WI38 (cell line): ENCODE measurements at regions not wholly inside any gene's neighbourhood (a gene's known extent, or its start where the extent isn't known, plus 50 kb on each side); places are given as distances from the start of the nearest gene placed in this dataset.
"Not testable (repeated sequence)": the region's sequence is repeated elsewhere in the genome, so short reads cannot be mapped to it uniquely, and the experiment has no call there.

Experiments
- H3K4me3 ChIP-seq: 2 replicates; pipeline ENCODE4 v1.5.1; 2011; ENCODE audit warnings: low read depth, mild to moderate bottlenecking, control low read depth, low read length
- TF ChIP-seq, protein P1 (sequence below): IDR thresholded peaks from 2 replicates; pipeline ENCODE4 v1.5.1; 2012; ENCODE audit warnings: low read depth, mild to moderate bottlenecking, control low read depth, low read length

DNA sequence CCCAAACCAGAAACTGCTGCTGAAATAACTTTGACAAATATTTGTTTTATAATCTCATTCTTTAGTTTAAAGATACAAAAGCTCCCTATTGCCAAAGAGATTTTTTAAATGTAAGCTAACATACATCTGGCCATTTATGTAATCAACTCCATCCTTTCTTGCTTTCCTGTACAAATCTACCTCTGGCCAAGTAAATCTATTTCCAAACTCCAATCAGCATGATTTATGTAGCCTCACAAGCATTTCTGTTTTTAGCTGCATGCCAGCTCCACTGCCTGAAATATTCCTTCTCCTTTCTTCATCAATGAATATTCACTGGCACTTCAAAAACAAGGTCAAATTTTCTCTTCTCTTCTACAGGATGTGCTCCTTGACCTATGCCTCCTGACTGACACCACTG, 80.0 kb downstream of the SHOX2 start:
- TF ChIP-seq, protein P1, sequence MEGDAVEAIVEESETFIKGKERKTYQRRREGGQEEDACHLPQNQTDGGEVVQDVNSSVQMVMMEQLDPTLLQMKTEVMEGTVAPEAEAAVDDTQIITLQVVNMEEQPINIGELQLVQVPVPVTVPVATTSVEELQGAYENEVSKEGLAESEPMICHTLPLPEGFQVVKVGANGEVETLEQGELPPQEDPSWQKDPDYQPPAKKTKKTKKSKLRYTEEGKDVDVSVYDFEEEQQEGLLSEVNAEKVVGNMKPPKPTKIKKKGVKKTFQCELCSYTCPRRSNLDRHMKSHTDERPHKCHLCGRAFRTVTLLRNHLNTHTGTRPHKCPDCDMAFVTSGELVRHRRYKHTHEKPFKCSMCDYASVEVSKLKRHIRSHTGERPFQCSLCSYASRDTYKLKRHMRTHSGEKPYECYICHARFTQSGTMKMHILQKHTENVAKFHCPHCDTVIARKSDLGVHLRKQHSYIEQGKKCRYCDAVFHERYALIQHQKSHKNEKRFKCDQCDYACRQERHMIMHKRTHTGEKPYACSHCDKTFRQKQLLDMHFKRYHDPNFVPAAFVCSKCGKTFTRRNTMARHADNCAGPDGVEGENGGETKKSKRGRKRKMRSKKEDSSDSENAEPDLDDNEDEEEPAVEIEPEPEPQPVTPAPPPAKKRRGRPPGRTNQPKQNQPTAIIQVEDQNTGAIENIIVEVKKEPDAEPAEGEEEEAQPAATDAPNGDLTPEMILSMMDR = no peak
- H3K4me3 ChIP-seq = no peak overlapping the region

- not testable (repeated sequence) for H3K4me3 ChIP-seq
Observed at GRCh38 chr3:158019897-158020296, 86.3 kb downstream of the SHOX2 start.

- TF ChIP-seq, protein P1 = no peak
- H3K4me3 ChIP-seq = no peak overlapping the region
Observed at GRCh38 chr3:158018462-158018861, 87.8 kb downstream of the SHOX2 start.

DNA sequence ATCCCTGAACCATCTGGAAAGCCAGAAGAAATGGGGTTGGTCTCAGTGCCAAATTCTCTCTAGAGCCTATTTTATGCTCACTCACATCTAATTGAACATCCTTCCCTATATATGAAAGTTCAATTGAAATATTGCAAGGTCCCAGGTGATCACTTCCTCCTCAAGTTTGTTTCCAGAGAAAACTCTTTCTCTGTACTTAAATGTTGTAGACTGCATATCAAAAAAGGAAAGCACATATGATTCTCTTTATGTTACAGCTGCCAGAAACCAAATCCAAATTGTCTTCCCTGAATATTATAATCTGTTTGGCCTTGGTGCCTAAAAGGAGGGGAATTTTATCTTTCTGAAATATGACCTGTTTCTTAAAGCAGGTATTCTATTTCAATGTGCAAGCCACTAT, 93.3 kb downstream of the SHOX2 start:
- TF ChIP-seq, protein P1 = no peak
- no peak overlapping the region for H3K4me3 ChIP-seq

DNA sequence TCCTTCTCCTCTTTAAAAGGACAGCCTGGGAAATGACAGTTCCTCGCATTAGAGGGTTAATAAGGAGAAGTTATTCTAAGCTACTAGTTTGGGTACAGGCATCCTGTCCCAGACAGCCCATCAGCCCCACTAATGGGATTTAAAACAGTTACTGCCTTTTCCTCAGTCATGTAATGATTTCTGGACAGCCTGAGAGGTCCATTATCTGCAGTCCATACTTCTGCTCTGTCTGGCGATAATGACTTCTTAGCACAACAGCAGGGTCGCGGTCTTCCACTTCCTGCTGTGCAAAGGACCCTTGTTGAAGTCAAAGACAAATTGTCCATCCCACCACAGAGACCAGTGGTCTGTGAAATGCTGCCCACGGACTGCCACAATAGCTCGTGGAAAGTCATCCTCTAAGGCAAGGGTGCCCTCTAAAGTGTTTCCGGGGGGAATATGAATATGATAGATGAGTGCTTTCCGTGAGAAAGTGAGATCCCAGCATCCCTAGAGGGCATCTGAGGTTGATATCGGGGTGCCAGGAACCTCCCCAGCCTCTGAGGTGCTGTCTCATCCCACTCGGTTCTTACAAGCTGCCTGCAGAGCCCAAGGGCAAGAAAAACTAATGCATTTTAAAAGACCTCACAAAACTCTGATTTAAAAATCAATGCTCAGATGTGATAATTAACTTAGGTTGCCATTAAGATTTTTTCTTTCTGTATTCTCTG, 100.7 kb downstream of the SHOX2 start:
- H3K4me3 ChIP-seq = no peak overlapping the region
- TF ChIP-seq, protein P1 = no peak

DNA sequence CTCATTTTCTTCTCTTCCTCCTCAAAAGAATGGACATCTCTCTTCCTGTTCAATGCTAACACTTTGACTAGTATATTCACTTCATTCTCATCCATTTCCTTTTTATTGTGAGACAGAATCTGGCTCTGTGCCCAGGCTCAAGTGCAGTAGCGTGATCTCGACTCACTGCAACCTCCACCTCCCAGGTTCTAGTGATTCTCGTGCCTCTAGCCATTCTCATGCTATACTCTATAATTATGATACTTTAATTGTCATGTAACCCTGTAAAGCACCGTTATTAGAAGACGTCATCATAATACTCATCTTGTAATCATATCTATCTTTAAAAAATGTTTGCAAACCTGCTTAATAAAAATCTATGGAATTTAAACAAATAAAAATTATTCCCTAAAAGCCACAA, 107.0 kb downstream of the SHOX2 start:
- TF ChIP-seq, protein P1 = no peak
- no peak overlapping the region for H3K4me3 ChIP-seq

DNA sequence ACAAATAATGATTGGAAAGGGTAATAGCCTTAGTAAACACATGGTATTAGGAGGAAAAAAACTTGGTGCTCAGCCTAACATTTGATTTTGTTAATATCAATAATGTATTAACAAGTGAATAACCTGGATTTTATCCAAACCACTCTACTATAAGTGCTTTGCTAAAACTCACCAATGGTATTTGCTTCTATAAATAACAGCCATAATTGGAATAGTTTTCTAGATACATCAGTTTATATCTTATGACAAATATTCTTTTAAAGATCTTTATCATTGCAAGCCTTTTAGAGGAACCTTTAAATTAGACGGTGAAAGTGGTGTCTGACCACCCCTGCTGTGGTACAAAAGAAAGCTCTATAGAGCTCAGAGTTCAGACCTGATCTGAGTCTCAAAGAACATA, 123.9 kb downstream of the SHOX2 start:
- TF ChIP-seq, protein P1 = no peak
- H3K4me3 ChIP-seq = no peak overlapping the region

- TF ChIP-seq, protein P1 = no peak
- no peak overlapping the region for H3K4me3 ChIP-seq
Observed at GRCh38 chr3:157981819-157982218, 124.4 kb downstream of the SHOX2 start.
